Gastrocnemius medialis (tissue), 4 donors: ENCODE measurements at regions not wholly inside any gene's neighbourhood (a gene's known extent, or its start where the extent isn't known, plus 50 kb on each side); places are given as distances from the start of the nearest gene placed in this dataset.

Source experiments
- ATAC-seq, 2 donors: fragments of 150-250 bp; one replicate each; pipeline ENCODE4 v1.9.1; 2016
- DNase-seq, 2 donors: peaks; one replicate each; pipeline ENCODE4 v3.0.0-alpha.2; 2019
- H3K27ac ChIP-seq, 4 donors: fragments of 200-600 bp; sonication (generic); 1 replicate in 1 of 4; 2 replicates in 3 of 4; pipeline ENCODE4 v1.5.1; 2016 to 2018; ENCODE audit warnings: mild to moderate bottlenecking in 2 of 4, moderate library complexity in 1 of 4
- H3K27me3 ChIP-seq, 3 donors: fragments of 200-600 bp; sonication (generic) in 2 of 3; 1 replicate in 1 of 3; 2 replicates in 2 of 3; pipeline versions ENCODE4 v1.5.1 to v1.6.0; 2016 to 2019; ENCODE audit warnings: mild to moderate bottlenecking in 1 of 3, moderate library complexity in 1 of 3
- H3K36me3 ChIP-seq, 2 donors: fragments of 200-600 bp; sonication (generic) in 1 of 2; one replicate each; pipeline ENCODE4 v1.5.1; 2017 to 2018
- H3K4me1 ChIP-seq, 2 donors: fragments of 200-600 bp; sonication (generic) in 1 of 2; one replicate each; pipeline ENCODE4 v1.5.1; 2016 to 2017; ENCODE audit warnings: mild to moderate bottlenecking in 2 of 2
- H3K4me3 ChIP-seq, 4 donors: fragments of 200-600 bp; sonication (generic) in 3 of 4; 1 replicate in 1 of 4; 2 replicates in 3 of 4; pipeline ENCODE4 v1.5.1; 2016 to 2019; ENCODE audit warnings: mild to moderate bottlenecking in 2 of 4
- H3K9me3 ChIP-seq, 3 donors: fragments of 200-600 bp; sonication (generic) in 2 of 3; 1 replicate in 1 of 3; 2 replicates in 2 of 3; pipeline ENCODE4 v1.5.1; 2016 to 2019
- CTCF ChIP-seq, 5 experiments: fragments of 450-650 bp in 3 of 5; fragments of 200-600 bp in 2 of 5; sonication (generic) in 2 of 5; IDR thresholded peaks in 4 of 5; conservative IDR thresholded peaks in 1 of 5; 1 replicate in 4 of 5; 2 replicates in 1 of 5; pipeline ENCODE4 v1.5.1; 2016 to 2019; ENCODE audit warnings: antibody characterized with exemption in 5 of 5, mild to moderate bottlenecking in 3 of 5, moderate library complexity in 3 of 5
- POLR2A ChIP-seq, 2 donors: fragments of 450-650 bp; IDR thresholded peaks; one replicate each; pipeline ENCODE4 v1.6.1; 2017; ENCODE audit warnings: antibody characterized with exemption in 2 of 2, mild to moderate bottlenecking in 2 of 2, moderate library complexity in 2 of 2
- in situ Hi-C, 4 donors: fragments of 200-750 bp; cut with MboI; loops; one replicate each; pipeline versions ENCODE4 v1.15.0 to v1.8.0; 2017; ENCODE audit warnings: low sequenced_read_pairs in 4 of 4
- intact Hi-C: fragments of 100-400 bp; cut with DNase I; formaldehyde crosslinking; loops from one replicate; pipeline ENCODE4 v1.15.1; 2023; ENCODE audit warnings: low total_unique reads

GRCh38 chr13:107819071-107819470, 396.3 kb downstream of the LIG4 start:
- Histone ChIP-seq H3K9me3 (no peaks in the 10 kb centered on the region), H3K4me1 (no peaks in the 10 kb centered on the region), H3K27me3 (no peaks in the 10 kb centered on the region), H3K27ac (no peak overlapping the region), H3K4me3 (no peak overlapping the region), H3K36me3 (no peaks in the 10 kb centered on the region)
- in situ Hi-C loops (no loop called here), intact Hi-C loops (no loop called here)
- ATAC-seq (no peak), DNase-seq (no peak)
- no peak for TF ChIP-seq POLR2A (IDR thresholded peaks at IDR 0.05)
- no peak for TF ChIP-seq CTCF (IDR thresholded peaks at IDR 0.05 in 4 of 5, conservative IDR thresholded peaks at IDR 0.05 in 1 of 5)

GRCh38 chr13:107817647-107818287, 397.6 kb downstream of the LIG4 start:
- Histone ChIP-seq H3K9me3 (no peaks in the 10 kb centered on the region), H3K36me3 (no peaks in the 10 kb centered on the region), H3K4me3 (no peak overlapping the region), H3K27ac (no peak overlapping the region), H3K27me3 (no peaks in the 10 kb centered on the region), H3K4me1 (no peaks in the 10 kb centered on the region)
- intact Hi-C loops (no loop called here), in situ Hi-C loops (no loop called here)
- ATAC-seq, result no peak
- no peak for TF ChIP-seq CTCF (IDR thresholded peaks at IDR 0.05 in 4 of 5, conservative IDR thresholded peaks at IDR 0.05 in 1 of 5)
- TF ChIP-seq POLR2A (IDR thresholded peaks at IDR 0.05), result no peak
- DNase-seq, result no peak

GRCh38 chr13:107812014-107812412, 403.3 kb downstream of the LIG4 start:
- H3K27ac ChIP-seq, result no peak overlapping the region
- no peaks in the 10 kb centered on the region for H3K36me3 ChIP-seq
- DNase-seq (no peak), ATAC-seq (no peak)
- intact Hi-C loops, result no loop called here
- in situ Hi-C loops, result no loop called here
- no peak overlapping the region for H3K4me3 ChIP-seq
- H3K27me3 ChIP-seq, result no peaks in the 10 kb centered on the region
- H3K4me1 ChIP-seq, result no peaks in the 10 kb centered on the region
- no peaks in the 10 kb centered on the region for H3K9me3 ChIP-seq
- TF ChIP-seq POLR2A (IDR thresholded peaks at IDR 0.05) (no peak), CTCF (IDR thresholded peaks at IDR 0.05 in 4 of 5, conservative IDR thresholded peaks at IDR 0.05 in 1 of 5) (no peak)

GRCh38 chr13:107811233-107812013, 403.9 kb downstream of the LIG4 start:
- no peak overlapping the region for H3K4me3 ChIP-seq
- no peak for TF ChIP-seq POLR2A (IDR thresholded peaks at IDR 0.05)
- no peak for TF ChIP-seq CTCF (IDR thresholded peaks at IDR 0.05 in 4 of 5, conservative IDR thresholded peaks at IDR 0.05 in 1 of 5)
- DNase-seq, result no peak
- in situ Hi-C loops (no loop called here), intact Hi-C loops (no loop called here)
- no peaks in the 10 kb centered on the region for H3K27me3 ChIP-seq
- H3K36me3 ChIP-seq, result no peaks in the 10 kb centered on the region
- ATAC-seq, result no peak
- H3K27ac ChIP-seq, result no peak overlapping the region
- no peaks in the 10 kb centered on the region for H3K9me3 ChIP-seq
- no peaks in the 10 kb centered on the region for H3K4me1 ChIP-seq
